ENCODE measurements at regions not wholly inside any gene's neighbourhood (a gene's known extent, or its start where the extent isn't known, plus 50 kb on each side); places are given as distances from the start of the nearest gene placed in this dataset.

GRCh38 chr17:70555723-70556122 lies 386.4 kb downstream of the KCNJ2 start:
- Histone ChIP-seq H3K4me3 (ENCODE audit: low read depth, low read length, poor library complexity, severe bottlenecking) (no peak overlapping the region), H3K27ac (ENCODE audit: low read depth, low read length, poor library complexity, severe bottlenecking) (no peak overlapping the region), H3K4me1 (ENCODE audit: insufficient read depth, low read length, severe bottlenecking) (no peaks in the 10 kb centered on the region), H3K79me2 (ENCODE audit: insufficient read depth, low read length) (no peaks in the 10 kb centered on the region), H3K36me3 (ENCODE audit: insufficient read depth, low read length) (no peaks in the 10 kb centered on the region), H3K9me2 (ENCODE audit: low read depth, low read length) (no peaks in the 10 kb centered on the region), H4K20me1 (ENCODE audit: insufficient read depth, low read length) (no peaks in the 10 kb centered on the region), H2AFZ (ENCODE audit: low read length) (no peak overlapping the region), H3K9me3 (ENCODE audit: low read length) (no peaks in the 10 kb centered on the region), H3F3A (ENCODE audit: insufficient read depth, low read length) (no peaks in the 10 kb centered on the region), H3K4me2 (ENCODE audit: low read length) (no peak overlapping the region), H3K27me3 (ENCODE audit: insufficient read depth, low read length) (no peaks in the 10 kb centered on the region), H3K9ac (ENCODE audit: low read length) (no peak overlapping the region)
- TF ChIP-seq EZH2 (IDR thresholded peaks at IDR 0.05; ENCODE audit: borderline replicate concordance, low read length) (no peak), CTCF (IDR thresholded peaks at IDR 0.05; ENCODE audit: low read length) (no peak)

GRCh38 chr17:70558821-70559220 lies 389.5 kb downstream of the KCNJ2 start:
- Histone ChIP-seq H3K36me3 (ENCODE audit: insufficient read depth, low read length) (no peaks in the 10 kb centered on the region), H3K79me2 (ENCODE audit: insufficient read depth, low read length) (no peaks in the 10 kb centered on the region), H3K9ac (ENCODE audit: low read length) (no peak overlapping the region), H3K9me2 (ENCODE audit: low read depth, low read length) (no peaks in the 10 kb centered on the region), H3K4me1 (ENCODE audit: insufficient read depth, low read length, severe bottlenecking) (no peaks in the 10 kb centered on the region), H4K20me1 (ENCODE audit: insufficient read depth, low read length) (no peaks in the 10 kb centered on the region), H3K9me3 (ENCODE audit: low read length) (no peaks in the 10 kb centered on the region), H3F3A (ENCODE audit: insufficient read depth, low read length) (no peaks in the 10 kb centered on the region), H3K4me2 (ENCODE audit: low read length) (no peak overlapping the region), H3K4me3 (ENCODE audit: low read depth, low read length, poor library complexity, severe bottlenecking) (no peak overlapping the region), H3K27ac (ENCODE audit: low read depth, low read length, poor library complexity, severe bottlenecking) (no peak overlapping the region), H2AFZ (ENCODE audit: low read length) (no peak overlapping the region), H3K27me3 (ENCODE audit: insufficient read depth, low read length) (no peaks in the 10 kb centered on the region)
- TF ChIP-seq EZH2 (IDR thresholded peaks at IDR 0.05; ENCODE audit: borderline replicate concordance, low read length), result no peak
- TF ChIP-seq CTCF (IDR thresholded peaks at IDR 0.05; ENCODE audit: low read length), result no peak

GRCh38 chr17:70560471-70560870 lies 391.1 kb downstream of the KCNJ2 start:
- H3K36me3 ChIP-seq (ENCODE audit: insufficient read depth, low read length), result no peaks in the 10 kb centered on the region
- TF ChIP-seq CTCF (IDR thresholded peaks at IDR 0.05; ENCODE audit: low read length), result no peak
- no peak for TF ChIP-seq EZH2 (IDR thresholded peaks at IDR 0.05; ENCODE audit: borderline replicate concordance, low read length)
- H3K9me2 ChIP-seq (ENCODE audit: low read depth, low read length), result no peaks in the 10 kb centered on the region
- no peak overlapping the region for H2AFZ ChIP-seq (ENCODE audit: low read length)
- no peaks in the 10 kb centered on the region for H3K9me3 ChIP-seq (ENCODE audit: low read length)
- no peak overlapping the region for H3K27ac ChIP-seq (ENCODE audit: low read depth, low read length, poor library complexity, severe bottlenecking)
- H4K20me1 ChIP-seq (ENCODE audit: insufficient read depth, low read length), result no peaks in the 10 kb centered on the region
- H3K79me2 ChIP-seq (ENCODE audit: insufficient read depth, low read length), result no peaks in the 10 kb centered on the region
- no peak overlapping the region for H3K4me3 ChIP-seq (ENCODE audit: low read depth, low read length, poor library complexity, severe bottlenecking)
- no peaks in the 10 kb centered on the region for H3K4me1 ChIP-seq (ENCODE audit: insufficient read depth, low read length, severe bottlenecking)
- no peak overlapping the region for H3K9ac ChIP-seq (ENCODE audit: low read length)
- H3K4me2 ChIP-seq (ENCODE audit: low read length), result no peak overlapping the region
- H3F3A ChIP-seq (ENCODE audit: insufficient read depth, low read length), result no peaks in the 10 kb centered on the region
- no peaks in the 10 kb centered on the region for H3K27me3 ChIP-seq (ENCODE audit: insufficient read depth, low read length)

Measured in OCI-LY1 (cell line).